ENCODE measurements at regions not wholly inside any gene's neighbourhood (a gene's known extent, or its start where the extent isn't known, plus 50 kb on each side); places are given as distances from the start of the nearest gene placed in this dataset.

GRCh38 chr3:105214590-105214989 lies 152.1 kb upstream of the ALCAM start:
- no peak for DNase-seq (ENCODE audit: low read depth)

GRCh38 chr3:105222568-105223093 lies 144.1 kb upstream of the ALCAM start:
- DNase-seq (ENCODE audit: low read depth) = peak; percentile 28

- DNase-seq (ENCODE audit: low read depth) = no peak
These were observed 142.9 kb upstream of the ALCAM start for GRCh38 chr3:105223815-105224214.

GRCh38 chr3:105228696-105229095 lies 138.0 kb upstream of the ALCAM start:
- DNase-seq (ENCODE audit: low read depth) = peak; percentile 16

- DNase-seq (ENCODE audit: low read depth) = peak; percentile 9
These were observed 134.2 kb upstream of the ALCAM start for GRCh38 chr3:105232553-105232952.

- peak; percentile 32 for DNase-seq (ENCODE audit: low read depth)
These were observed 133.7 kb upstream of the ALCAM start for GRCh38 chr3:105233010-105233409.

GRCh38 chr3:105235221-105235620 lies 131.5 kb upstream of the ALCAM start:
- DNase-seq (ENCODE audit: low read depth) = no peak

- DNase-seq (ENCODE audit: low read depth) = no peak
These were observed 130.9 kb upstream of the ALCAM start for GRCh38 chr3:105235785-105236184.

GRCh38 chr3:105238367-105238766 lies 128.3 kb upstream of the ALCAM start:
- DNase-seq (ENCODE audit: low read depth) = no peak

GRCh38 chr3:105243076-105243475 lies 123.6 kb upstream of the ALCAM start:
- DNase-seq (ENCODE audit: low read depth) = no peak

GRCh38 chr3:105246536-105246935 lies 120.2 kb upstream of the ALCAM start:
- no peak for DNase-seq (ENCODE audit: low read depth)

GRCh38 chr3:105253225-105253624 lies 113.5 kb upstream of the ALCAM start:
- no peak for DNase-seq (ENCODE audit: low read depth)

GRCh38 chr3:105254154-105254553 lies 112.6 kb upstream of the ALCAM start:
- no peak for DNase-seq (ENCODE audit: low read depth)

- no peak for DNase-seq (ENCODE audit: low read depth)
These were observed 111.4 kb upstream of the ALCAM start for GRCh38 chr3:105255350-105255749.

GRCh38 chr3:105259496-105259895 lies 107.2 kb upstream of the ALCAM start:
- DNase-seq (ENCODE audit: low read depth) = no peak

- peak; percentile 63 for DNase-seq (ENCODE audit: low read depth)
These were observed 106.3 kb upstream of the ALCAM start for GRCh38 chr3:105260385-105260784.

GRCh38 chr3:105274536-105274935 lies 92.2 kb upstream of the ALCAM start:
- DNase-seq (ENCODE audit: low read depth) = no peak

GRCh38 chr3:105274958-105275357 lies 91.8 kb upstream of the ALCAM start:
- peak; percentile 52 for DNase-seq (ENCODE audit: low read depth)

- peak; percentile 59 for DNase-seq (ENCODE audit: low read depth)
These were observed 89.1 kb upstream of the ALCAM start for GRCh38 chr3:105277656-105278055.

GRCh38 chr3:105278688-105279087 lies 88.0 kb upstream of the ALCAM start:
- no peak for DNase-seq (ENCODE audit: low read depth)

- DNase-seq (ENCODE audit: low read depth) = no peak
These were observed 84.7 kb upstream of the ALCAM start for GRCh38 chr3:105281989-105282388.

- peak; percentile 78 for DNase-seq (ENCODE audit: low read depth)
These were observed 81.8 kb upstream of the ALCAM start for GRCh38 chr3:105284876-105285275.

GRCh38 chr3:105285653-105286241 lies 81.0 kb upstream of the ALCAM start:
- no peak for DNase-seq (ENCODE audit: low read depth)

- no peak for DNase-seq (ENCODE audit: low read depth)
These were observed 73.3 kb upstream of the ALCAM start for GRCh38 chr3:105293441-105293840.

Measured in ELR (cell line).